Endothelial cell of umbilical vein (primary cell): ENCODE measurements at regions not wholly inside any gene's neighbourhood (a gene's known extent, or its start where the extent isn't known, plus 50 kb on each side); places are given as distances from the start of the nearest gene placed in this dataset.

Source experiments
- BruUV-seq: library from RNA; stranded (reverse); fragments of 400-500 nt; replicated peaks from 2 replicates; lab custom pipeline; 2021; lab: Mats Ljungman, UMichigan
- CTCF ChIA-PET: fragments of 300-600, 350-600 bp; sonication (Branson Sonifier 250); formaldehyde crosslinking; loops from one replicate; lab custom pipeline; 2021; ENCODE audit warnings: antibody characterized with exemption, inconsistent platforms; lab: Charles Lee
- POLR2A ChIA-PET: fragments of 300-600, 350-600 bp; sonication (Branson Sonifier 250); formaldehyde crosslinking; loops from one replicate; lab custom pipeline; 2021; ENCODE audit warnings: antibody characterized with exemption, inconsistent platforms; lab: Charles Lee
- DNase-seq: peaks from one replicate; pipeline ENCODE4 v3.0.0-alpha.2; 2011; ENCODE audit warnings: low read depth, low spot score
- FAIRE-seq: peaks from 2 replicates; lab custom pipeline; 2011; peaks lifted over from hg19 to GRCh38; lab: Jason Lieb, UNC
- H2AFZ ChIP-seq: 2 replicates; pipeline ENCODE4 v1.6.0; 2012; ENCODE audit warnings: low read depth, low read length, control low read depth, inconsistent platforms
- H3K27ac ChIP-seq: 2 replicates; pipeline ENCODE4 v1.5.1; 2011; ENCODE audit warnings: low read depth, mild to moderate bottlenecking, control low read depth, low read length, moderate library complexity; ENCODE audit not compliant: insufficient read depth
- H3K27me3 ChIP-seq, 2 experiments: 2 replicates each; pipeline versions ENCODE4 v1.6.0 to v1.6.1; 2011; ENCODE audit warnings: low read length in 2 of 2, mixed read lengths in 1 of 2; ENCODE audit not compliant: control insufficient read depth in 2 of 2, insufficient read depth in 2 of 2
- H3K36me3 ChIP-seq, 2 experiments: 2 replicates in 1 of 2; 3 replicates in 1 of 2; pipeline ENCODE4 v1.5.1; 2011; ENCODE audit warnings: low read length in 2 of 2, mild to moderate bottlenecking in 1 of 2, moderate library complexity in 1 of 2; ENCODE audit not compliant: control insufficient read depth in 2 of 2, insufficient read depth in 2 of 2; ENCODE audit errors: extremely low read depth in 1 of 2
- H3K4me1 ChIP-seq: 3 replicates; pipeline ENCODE4 v1.5.1; 2011; ENCODE audit warnings: mild to moderate bottlenecking, low read length; ENCODE audit not compliant: control insufficient read depth, insufficient read depth; ENCODE audit errors: extremely low read depth
- H3K4me2 ChIP-seq: 2 replicates; pipeline ENCODE4 v1.6.1; 2011; ENCODE audit warnings: low read length, control low read depth, mixed read lengths; ENCODE audit not compliant: insufficient read depth
- H3K4me3 ChIP-seq, 3 experiments: fragments of 200-600 bp in 1 of 3; sonication (generic), shearing (Covaris generic) in 1 of 3; replicated peaks in 1 of 3; 2 replicates each; pipeline ENCODE4 v1.5.1; 2011 to 2016; ENCODE audit warnings: control low read depth in 3 of 3, low read length in 3 of 3, mild to moderate bottlenecking in 2 of 3, inconsistent platforms in 1 of 3, low read depth in 1 of 3, moderate library complexity in 1 of 3; ENCODE audit not compliant: insufficient read depth in 1 of 3
- H3K79me2 ChIP-seq: 2 replicates; pipeline ENCODE4 v1.6.0; 2012; ENCODE audit warnings: low read length, inconsistent platforms; ENCODE audit not compliant: control insufficient read depth, insufficient read depth
- H3K9ac ChIP-seq: replicated peaks from 2 replicates; pipeline ENCODE3; 2011; ENCODE audit warnings: low read length, control low read depth; ENCODE audit not compliant: insufficient read depth; ENCODE audit errors: extremely low read depth
- H3K9me1 ChIP-seq: replicated peaks from 3 replicates; pipeline ENCODE4 v1.6.0; 2011; ENCODE audit warnings: mild to moderate bottlenecking, low read length; ENCODE audit not compliant: control insufficient read depth, insufficient read depth; ENCODE audit errors: extremely low read depth
- H3K9me3 ChIP-seq: replicated peaks from 2 replicates; pipeline ENCODE4 v1.5.1; 2012; ENCODE audit warnings: low read length, inconsistent platforms; ENCODE audit not compliant: control insufficient read depth, insufficient read depth
- H4K20me1 ChIP-seq: replicated peaks from 2 replicates; pipeline ENCODE3; 2011; ENCODE audit warnings: mild to moderate bottlenecking, low read length; ENCODE audit not compliant: control insufficient read depth, insufficient read depth; ENCODE audit errors: extremely low read depth
- EZH2 ChIP-seq: IDR thresholded peaks from 2 replicates; pipeline ENCODE4 v1.6.1; 2012; ENCODE audit warnings: borderline replicate concordance, low read depth, mild to moderate bottlenecking, moderate library complexity, low read length, inconsistent platforms; ENCODE audit not compliant: severe bottlenecking
- FOS ChIP-seq: IDR thresholded peaks from 2 replicates; pipeline ENCODE4 v1.6.1; 2011; ENCODE audit warnings: mild to moderate bottlenecking, low read length, moderate library complexity, borderline replicate concordance; ENCODE audit not compliant: insufficient read depth
- GATA2 ChIP-seq: IDR thresholded peaks from 2 replicates; pipeline ENCODE4 v1.7.0; 2011; ENCODE audit warnings: low read depth, mild to moderate bottlenecking, moderate library complexity, mixed read lengths, low read length; ENCODE audit not compliant: insufficient read length, insufficient read depth
- JUN ChIP-seq: IDR thresholded peaks from 2 replicates; pipeline ENCODE4 v1.6.1; 2011; ENCODE audit warnings: borderline replicate concordance, low read depth; ENCODE audit not compliant: insufficient read length, insufficient read depth
- MYC ChIP-seq: IDR thresholded peaks from one replicate; pipeline ENCODE4 v1.6.1; 2011; ENCODE audit warnings: mild to moderate bottlenecking, low read depth, low read length
- POLR2A ChIP-seq: IDR thresholded peaks from 2 replicates; pipeline ENCODE4 v1.6.1; 2012; ENCODE audit warnings: low read depth, mild to moderate bottlenecking, control low read depth, low read length
- POLR2AphosphoS5 ChIP-seq: IDR thresholded peaks from 2 replicates; pipeline ENCODE4 v1.6.1; 2012; ENCODE audit warnings: low read depth, mild to moderate bottlenecking, control low read depth, low read length, moderate library complexity; ENCODE audit not compliant: insufficient read depth
- dilution Hi-C: fragments of 300-500 bp; cut with MboI; formaldehyde crosslinking; loops from one replicate; pipeline ENCODE4 v1.15.0; 2019; ENCODE audit warnings: low sequenced_read_pairs; ENCODE audit not compliant: extremely low pct_ligation_motif_present
- intact Hi-C: fragments of 100-400 bp; cut with micrococcal nuclease; formaldehyde crosslinking; loops from one replicate; pipeline ENCODE4 v1.10.0; 2022
- TF ChIP-seq, protein P1 (sequence below), 2 donors: IDR thresholded peaks; 1 replicate in 1 of 2; 2 replicates in 1 of 2; pipeline ENCODE4 v1.5.1; 2011; ENCODE audit warnings: low read length in 2 of 2, mild to moderate bottlenecking in 2 of 2, moderate library complexity in 2 of 2, control low read depth in 1 of 2, inconsistent platforms in 1 of 2, low read depth in 1 of 2; ENCODE audit not compliant: insufficient read depth in 1 of 2; ENCODE audit errors: extremely low read depth in 1 of 2
- TF ChIP-seq, protein P2 (sequence below): IDR thresholded peaks from 2 replicates; pipeline ENCODE4 v1.6.1; 2011; ENCODE audit not compliant: insufficient read depth, insufficient read length

DNA sequence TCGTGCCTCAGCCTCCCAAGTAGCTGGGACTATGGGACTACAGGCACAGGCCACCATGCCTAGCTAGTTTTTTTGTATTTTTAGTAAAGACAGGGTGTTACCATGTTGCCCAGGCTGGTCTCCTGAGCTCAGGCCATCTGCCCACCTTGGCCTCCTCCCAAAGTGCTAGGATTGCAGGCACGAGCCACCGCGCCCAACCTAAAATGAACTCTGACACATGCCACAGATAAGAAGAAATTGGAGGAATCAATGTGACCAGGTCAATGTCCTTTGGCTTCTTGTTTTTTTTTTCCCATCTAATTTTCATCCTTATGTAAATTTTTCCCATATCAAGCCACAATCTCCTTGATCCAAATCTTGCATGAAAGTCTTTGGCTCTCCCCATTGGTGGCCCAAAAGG, 68.1 kb upstream of the SOX21 start:
- Histone ChIP-seq H3K27me3 (peaks cover 0 to 8% of the 10 kb centered on the region in 2 experiments), H3K9me1 (no peaks in the 10 kb centered on the region), H3K79me2 (no peaks in the 10 kb centered on the region), H3K36me3 (no peaks in the 10 kb centered on the region), H3K9ac (no peak overlapping the region), H3K4me1 (no peaks in the 10 kb centered on the region), H3K9me3 (no peaks in the 10 kb centered on the region), H3K4me3 (no peak overlapping the region), H2AFZ (no peak overlapping the region), H3K4me2 (no peak overlapping the region), H4K20me1 (no peaks in the 10 kb centered on the region), H3K27ac (no peak overlapping the region)
- CTCF ChIA-PET = no interaction called here
- dilution Hi-C loops (no loop called here), intact Hi-C loops (no loop called here)
- no TSS peak for BruUV-seq
- POLR2A ChIA-PET = no interaction called here
- no peak for DNase-seq
- no peak for FAIRE-seq
- TF ChIP-seq POLR2A (no peak), MYC (no peak), GATA2 (no peak), EZH2 (no peak), POLR2AphosphoS5 (no peak), JUN (no peak), FOS (no peak)
- TF ChIP-seq, protein P1, sequence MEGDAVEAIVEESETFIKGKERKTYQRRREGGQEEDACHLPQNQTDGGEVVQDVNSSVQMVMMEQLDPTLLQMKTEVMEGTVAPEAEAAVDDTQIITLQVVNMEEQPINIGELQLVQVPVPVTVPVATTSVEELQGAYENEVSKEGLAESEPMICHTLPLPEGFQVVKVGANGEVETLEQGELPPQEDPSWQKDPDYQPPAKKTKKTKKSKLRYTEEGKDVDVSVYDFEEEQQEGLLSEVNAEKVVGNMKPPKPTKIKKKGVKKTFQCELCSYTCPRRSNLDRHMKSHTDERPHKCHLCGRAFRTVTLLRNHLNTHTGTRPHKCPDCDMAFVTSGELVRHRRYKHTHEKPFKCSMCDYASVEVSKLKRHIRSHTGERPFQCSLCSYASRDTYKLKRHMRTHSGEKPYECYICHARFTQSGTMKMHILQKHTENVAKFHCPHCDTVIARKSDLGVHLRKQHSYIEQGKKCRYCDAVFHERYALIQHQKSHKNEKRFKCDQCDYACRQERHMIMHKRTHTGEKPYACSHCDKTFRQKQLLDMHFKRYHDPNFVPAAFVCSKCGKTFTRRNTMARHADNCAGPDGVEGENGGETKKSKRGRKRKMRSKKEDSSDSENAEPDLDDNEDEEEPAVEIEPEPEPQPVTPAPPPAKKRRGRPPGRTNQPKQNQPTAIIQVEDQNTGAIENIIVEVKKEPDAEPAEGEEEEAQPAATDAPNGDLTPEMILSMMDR (IDR thresholded peaks at IDR 0.05; ENCODE audit: extremely low read depth in 1 of 2, insufficient read depth in 1 of 2, low read depth in 1 of 2, low read length in 2 of 2) = no peak
- TF ChIP-seq, protein P2, sequence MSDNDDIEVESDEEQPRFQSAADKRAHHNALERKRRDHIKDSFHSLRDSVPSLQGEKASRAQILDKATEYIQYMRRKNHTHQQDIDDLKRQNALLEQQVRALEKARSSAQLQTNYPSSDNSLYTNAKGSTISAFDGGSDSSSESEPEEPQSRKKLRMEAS = no peak
